Testis (tissue), 2 donors: ENCODE measurements at regions not wholly inside any gene's neighbourhood (a gene's known extent, or its start where the extent isn't known, plus 50 kb on each side); places are given as distances from the start of the nearest gene placed in this dataset.

Experiments used
- DNase-seq: peaks from one replicate; pipeline ENCODE4 v3.0.0-alpha.2; 2019
- H3K27ac ChIP-seq, 2 donors: fragments of 200-600 bp; sonication (generic); one replicate each; pipeline ENCODE4 v1.5.1; 2019
- H3K27me3 ChIP-seq: fragments of 200-600 bp; sonication (generic); one replicate; pipeline ENCODE4 v1.5.1; 2019
- H3K36me3 ChIP-seq: fragments of 200-600 bp; sonication (generic); one replicate; pipeline ENCODE4 v1.5.1; 2017; ENCODE audit warnings: low read depth; ENCODE audit errors: missing control alignments
- H3K4me1 ChIP-seq: fragments of 200-600 bp; sonication (generic); one replicate; pipeline ENCODE4 v1.5.1; 2019
- H3K4me3 ChIP-seq, 2 donors: fragments of 200-600 bp; sonication (generic); one replicate each; pipeline ENCODE4 v1.5.1; 2017 to 2019
- H3K9me3 ChIP-seq: fragments of 200-600 bp; sonication (generic); one replicate; pipeline ENCODE4 v1.5.1; 2017
- CTCF ChIP-seq, 3 experiments: fragments of 450-650 bp in 2 of 3; fragments of 200-600 bp in 1 of 3; sonication (generic) in 1 of 3; IDR thresholded peaks; one replicate each; pipeline ENCODE4 v1.5.1; 2016 to 2019; ENCODE audit warnings: antibody characterized with exemption in 3 of 3, mild to moderate bottlenecking in 2 of 3, moderate library complexity in 1 of 3
- POLR2A ChIP-seq: fragments of 450-650 bp; IDR thresholded peaks from one replicate; pipeline ENCODE4 v1.6.1; 2017; ENCODE audit warnings: antibody characterized with exemption, mild to moderate bottlenecking, moderate library complexity
- WGBS, 2 donors: methylation state at CpG; one replicate each; pipeline ENCODE4 v1.1.5; 2018; 5-methylcytosine and 5-hydroxymethylcytosine counted together
- intact Hi-C: fragments of 100-400 bp; cut with DNase I; formaldehyde crosslinking; loops from one replicate; pipeline ENCODE4 v1.15.1; 2023; ENCODE audit warnings: low total_unique reads

- Histone ChIP-seq H3K27ac (no peak overlapping the region), H3K36me3 (no peaks in the 10 kb centered on the region), H3K4me1 (no peaks in the 10 kb centered on the region), H3K4me3 (no peak overlapping the region), H3K9me3 (no peaks in the 10 kb centered on the region), H3K27me3 (no peaks in the 10 kb centered on the region)
- no peak for TF ChIP-seq POLR2A
- no peak for TF ChIP-seq CTCF (IDR thresholded peaks at IDR 0.05)
- WGBS, 2 donors: 55% methylated on average over 2 of the region's 2 CpGs
- DNase-seq: no peak
- intact Hi-C loops: no loop called here
Observed at GRCh38 chr3:106719583-106719982, 657.7 kb upstream of the CCDC54 start.

GRCh38 chr3:106720510-106720909 lies 656.7 kb upstream of the CCDC54 start:
- H3K27ac ChIP-seq: no peak overlapping the region
- H3K36me3 ChIP-seq: no peaks in the 10 kb centered on the region
- no peaks in the 10 kb centered on the region for H3K9me3 ChIP-seq
- no peak for DNase-seq
- intact Hi-C loops: no loop called here
- no peaks in the 10 kb centered on the region for H3K27me3 ChIP-seq
- H3K4me1 ChIP-seq: no peaks in the 10 kb centered on the region
- no peak for TF ChIP-seq POLR2A
- no peak for TF ChIP-seq CTCF (IDR thresholded peaks at IDR 0.05)
- no peak overlapping the region for H3K4me3 ChIP-seq
- WGBS, 2 donors: 72 to 88% methylated on average over 2 to 9 of the region's 9 CpGs

GRCh38 chr3:106725566-106725965 lies 651.7 kb upstream of the CCDC54 start:
- intact Hi-C loops: no loop called here
- Histone ChIP-seq H3K4me1 (no peaks in the 10 kb centered on the region), H3K4me3 (no peak overlapping the region), H3K9me3 (no peaks in the 10 kb centered on the region), H3K36me3 (no peaks in the 10 kb centered on the region), H3K27ac (no peak overlapping the region), H3K27me3 (no peaks in the 10 kb centered on the region)
- DNase-seq: no peak
- TF ChIP-seq POLR2A (no peak), CTCF (IDR thresholded peaks at IDR 0.05) (no peak)
- 56 to 70% methylated on average over 3 of the region's 3 CpGs for WGBS, 2 donors

GRCh38 chr3:106728315-106729098 lies 648.7 kb upstream of the CCDC54 start:
- Histone ChIP-seq H3K36me3 (no peaks in the 10 kb centered on the region), H3K4me1 (no peaks in the 10 kb centered on the region), H3K27ac (no peak overlapping the region), H3K9me3 (no peaks in the 10 kb centered on the region), H3K4me3 (no peak overlapping the region), H3K27me3 (no peaks in the 10 kb centered on the region)
- intact Hi-C loops: no loop called here
- DNase-seq: no peak
- 79 to 83% methylated on average over 5 of the region's 5 CpGs for WGBS, 2 donors
- TF ChIP-seq POLR2A: no peak
- TF ChIP-seq CTCF (IDR thresholded peaks at IDR 0.05): no peak

GRCh38 chr3:106729481-106729880 lies 647.8 kb upstream of the CCDC54 start:
- no peak for DNase-seq
- Histone ChIP-seq H3K27me3 (no peaks in the 10 kb centered on the region), H3K27ac (no peak overlapping the region), H3K4me1 (no peaks in the 10 kb centered on the region), H3K9me3 (no peaks in the 10 kb centered on the region), H3K4me3 (no peak overlapping the region), H3K36me3 (no peaks in the 10 kb centered on the region)
- TF ChIP-seq POLR2A: no peak
- TF ChIP-seq CTCF (IDR thresholded peaks at IDR 0.05): no peak
- 81 to 92% methylated on average over 1 of the region's 1 CpG for WGBS, 2 donors
- intact Hi-C loops: no loop called here
